ENCODE measurements at regions not wholly inside any gene's neighbourhood (a gene's known extent, or its start where the extent isn't known, plus 50 kb on each side); places are given as distances from the start of the nearest gene placed in this dataset.

- no peak for DNase-seq
These were observed 551.4 kb upstream of the IGFBP7 start for GRCh38 chr4:57661517-57662090.

- DNase-seq = no peak
These were observed 548.5 kb upstream of the IGFBP7 start for GRCh38 chr4:57658673-57659072.

GRCh38 chr4:57658188-57658587 lies 548.0 kb upstream of the IGFBP7 start:
- DNase-seq = no peak

- DNase-seq = no peak
These were observed 545.2 kb upstream of the IGFBP7 start for GRCh38 chr4:57655342-57655741.

- DNase-seq = no peak
These were observed 542.6 kb upstream of the IGFBP7 start for GRCh38 chr4:57652779-57653178.

GRCh38 chr4:57640391-57641100 lies 530.4 kb upstream of the IGFBP7 start:
- DNase-seq = no peak

GRCh38 chr4:57639561-57640382 lies 529.6 kb upstream of the IGFBP7 start:
- no peak for DNase-seq

- DNase-seq = no peak
These were observed 525.7 kb upstream of the IGFBP7 start for GRCh38 chr4:57635910-57636309.

GRCh38 chr4:57633212-57633859 lies 523.2 kb upstream of the IGFBP7 start:
- no peak for DNase-seq

GRCh38 chr4:57632564-57632963 lies 522.4 kb upstream of the IGFBP7 start:
- DNase-seq = no peak

GRCh38 chr4:57631147-57631546 lies 521.0 kb upstream of the IGFBP7 start:
- DNase-seq = no peak

- no peak for DNase-seq
These were observed 517.8 kb upstream of the IGFBP7 start for GRCh38 chr4:57628004-57628403.

- no peak for DNase-seq
These were observed 504.2 kb upstream of the IGFBP7 start for GRCh38 chr4:57614257-57614932.

GRCh38 chr4:57612279-57612678 lies 502.1 kb upstream of the IGFBP7 start:
- DNase-seq = no peak

- DNase-seq = no peak
These were observed 497.5 kb upstream of the IGFBP7 start for GRCh38 chr4:57607566-57608180.

GRCh38 chr4:57605376-57605775 lies 495.2 kb upstream of the IGFBP7 start:
- no peak for DNase-seq

GRCh38 chr4:57602141-57602540 lies 492.0 kb upstream of the IGFBP7 start:
- no peak for DNase-seq

- no peak for DNase-seq
These were observed 480.9 kb upstream of the IGFBP7 start for GRCh38 chr4:57591073-57591472.

GRCh38 chr4:57588557-57588956 lies 478.4 kb upstream of the IGFBP7 start:
- no peak for DNase-seq

GRCh38 chr4:57580710-57581599 lies 470.8 kb upstream of the IGFBP7 start:
- no peak for DNase-seq

GRCh38 chr4:57575426-57575825 lies 465.2 kb upstream of the IGFBP7 start:
- DNase-seq = no peak

Data from activated effector memory CD4-positive, alpha-beta T cell treated with Interleukin-2 at 50 U/mL for 16 hours (primary cell).